ENCODE measurements at regions not wholly inside any gene's neighbourhood (a gene's known extent, or its start where the extent isn't known, plus 50 kb on each side); places are given as distances from the start of the nearest gene placed in this dataset.

DNA sequence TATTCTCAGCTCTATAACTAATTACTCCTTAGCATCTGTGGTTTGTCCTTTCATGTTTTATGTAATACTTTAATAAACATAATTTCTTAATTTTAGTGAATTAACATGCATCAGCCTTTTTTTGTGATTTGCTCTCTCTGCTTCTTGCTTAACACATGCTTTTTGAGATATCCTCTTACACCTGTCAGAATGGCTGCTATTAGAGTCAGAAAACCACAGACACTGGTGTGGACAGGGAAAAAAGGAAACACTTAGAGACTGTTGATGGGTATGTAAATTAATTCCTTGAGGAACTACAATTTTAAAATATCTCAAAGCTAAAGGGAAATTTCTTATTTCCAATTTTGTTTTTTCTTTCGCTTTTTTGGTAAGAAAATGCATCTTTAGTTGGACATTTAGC, 549.0 kb downstream of the ZNF804A start:
- no peaks in the 10 kb centered on the region for H4K20me1 ChIP-seq (replicated peaks in 1 of 2; ENCODE audit: control insufficient read depth in 1 of 2, insufficient read depth in 2 of 2, low read length in 2 of 2)
- POLR2A ChIA-PET (ENCODE audit: partially characterized antibody): no interaction called here
- H2BK5ac ChIP-seq (ENCODE audit: low read depth, low read length): no peak overlapping the region
- H2BK12ac ChIP-seq (ENCODE audit: low read depth, low read length): no peak overlapping the region
- DNase-seq (ENCODE audit: low read depth in 1 of 2, low spot score in 2 of 2) (no peak), FAIRE-seq (no peak)
- no peak overlapping the region for H4K5ac ChIP-seq (ENCODE audit: insufficient read length, low read depth, low read length)
- no peak overlapping the region for H3K56ac ChIP-seq (replicated peaks; ENCODE audit: insufficient read length, low read depth, low read length)
- H3K18ac ChIP-seq (ENCODE audit: extremely low read depth, low read length): no peak overlapping the region
- no peaks in the 10 kb centered on the region for H3K79me1 ChIP-seq (ENCODE audit: low read depth, low read length)
- no peak overlapping the region for H4K91ac ChIP-seq (replicated peaks; ENCODE audit: insufficient read length, low read length)
- CTCF ChIA-PET (ENCODE audit: partially characterized antibody): no interaction called here
- H3K14ac ChIP-seq (ENCODE audit: insufficient read length): no peak overlapping the region
- WGBS, 2 experiments (ENCODE audit: extremely low coverage in 1 of 2, insufficient coverage in 1 of 2, insufficient read length in 1 of 2, insufficient replicate concordance in 2 of 2, low coverage in 1 of 2, low lambda C conversion rate in 2 of 2, missing lambda C conversion rate in 1 of 2): 96% methylated on average over 1 of the region's 1 CpG; no CpG with 5 or more reads in 1 of the 2 experiments
- no peaks in the 10 kb centered on the region for H3K36me3 ChIP-seq (ENCODE audit: control insufficient read depth in 2 of 4, insufficient read depth in 4 of 4, low read length in 3 of 4)
- H2AFZ ChIP-seq (ENCODE audit: low read length): no peak overlapping the region
- no peaks in the 10 kb centered on the region for H3K23me2 ChIP-seq (ENCODE audit: low read depth, low read length)
- no peaks in the 10 kb centered on the region for H3K4me1 ChIP-seq (replicated peaks in 1 of 4; ENCODE audit: control insufficient read depth in 3 of 4, insufficient read depth in 4 of 4, low read length in 3 of 4)
- H3K4me3 ChIP-seq (ENCODE audit: extremely low read depth in 1 of 4, insufficient read depth in 2 of 4, low read depth in 3 of 4, low read length in 4 of 4): no peak overlapping the region
- H2BK20ac ChIP-seq (ENCODE audit: low read length): no peak overlapping the region
- no peaks in the 10 kb centered on the region for H3K9me3 ChIP-seq (ENCODE audit: insufficient read depth in 2 of 2, low read depth in 1 of 2, low read length in 1 of 2)
- H3K9ac ChIP-seq (replicated peaks in 1 of 4; ENCODE audit: extremely low read depth in 1 of 4, low read depth in 3 of 4, low read length in 3 of 4): no peak overlapping the region
- H3K27me3 ChIP-seq (replicated peaks in 1 of 4; ENCODE audit: control insufficient read depth in 3 of 4, extremely low read depth in 1 of 4, insufficient read depth in 3 of 4, low read length in 3 of 4): no peaks in the 10 kb centered on the region
- H2BK120ac ChIP-seq (replicated peaks; ENCODE audit: low read depth, low read length): no peak overlapping the region
- H3K23ac ChIP-seq (ENCODE audit: insufficient read length): no peak overlapping the region
- no peak overlapping the region for H4K8ac ChIP-seq (ENCODE audit: extremely low read depth, insufficient read depth, low read length)
- H3K4me2 ChIP-seq (ENCODE audit: insufficient read depth in 1 of 2, low read depth in 2 of 2, low read length in 2 of 2): no peak overlapping the region
- H3K27ac ChIP-seq (ENCODE audit: low read depth, low read length): no peak overlapping the region
- H2AK5ac ChIP-seq (ENCODE audit: low read depth, low read length): no peak overlapping the region
- no peak overlapping the region for H3K4ac ChIP-seq (replicated peaks; ENCODE audit: insufficient read length, low read depth, low read length)
- H2BK15ac ChIP-seq (ENCODE audit: low read length): no peak overlapping the region
- no peaks in the 10 kb centered on the region for H3K79me2 ChIP-seq (ENCODE audit: control insufficient read depth in 1 of 2, insufficient read depth in 2 of 2, low read length in 2 of 2)
- no peak for TF ChIP-seq EZH2 (IDR thresholded peaks at IDR 0.05; ENCODE audit: low read depth, low read length, severe bottlenecking)
- no peak for TF ChIP-seq YY1 (IDR thresholded peaks at IDR 0.05; ENCODE audit: low read depth, low read length)
- no peak for TF ChIP-seq RFX5 (IDR thresholded peaks at IDR 0.05; ENCODE audit: borderline replicate concordance, low read depth, low read length)
- TF ChIP-seq TEAD4 (IDR thresholded peaks at IDR 0.05; ENCODE audit: low read depth, low read length): no peak
- no peak for TF ChIP-seq JUND (IDR thresholded peaks at IDR 0.05; ENCODE audit: low read length)

All from H1 (cell line).